ENCODE measurements at regions not wholly inside any gene's neighbourhood (a gene's known extent, or its start where the extent isn't known, plus 50 kb on each side); places are given as distances from the start of the nearest gene placed in this dataset.

GRCh38 chr9:18233311-18233710, 240.6 kb upstream of the ADAMTSL1 start:
- no peak for TF ChIP-seq CTCF (IDR thresholded peaks at IDR 0.05; ENCODE audit: insufficient read depth, low read depth, low read length, missing control alignments)
- no peak for DNase-seq (ENCODE audit: low read depth)
- H3K4me3 ChIP-seq (ENCODE audit: low read depth, low read length), result no peak overlapping the region

GRCh38 chr9:18233776-18234445, 240.0 kb upstream of the ADAMTSL1 start:
- no peak for DNase-seq (ENCODE audit: low read depth)
- no peak for TF ChIP-seq CTCF (IDR thresholded peaks at IDR 0.05; ENCODE audit: insufficient read depth, low read depth, low read length, missing control alignments)
- H3K4me3 ChIP-seq (ENCODE audit: low read depth, low read length), result no peak overlapping the region

GRCh38 chr9:18235181-18235908, 238.6 kb upstream of the ADAMTSL1 start:
- DNase-seq (ENCODE audit: low read depth), result no peak
- TF ChIP-seq CTCF (IDR thresholded peaks at IDR 0.05; ENCODE audit: insufficient read depth, low read depth, low read length, missing control alignments), result no peak
- H3K4me3 ChIP-seq (ENCODE audit: low read depth, low read length), result no peak overlapping the region

GRCh38 chr9:18236336-18236735, 237.6 kb upstream of the ADAMTSL1 start:
- no peak for DNase-seq (ENCODE audit: low read depth)
- H3K4me3 ChIP-seq (ENCODE audit: low read depth, low read length), result no peak overlapping the region
- TF ChIP-seq CTCF (IDR thresholded peaks at IDR 0.05; ENCODE audit: insufficient read depth, low read depth, low read length, missing control alignments), result no peak

GRCh38 chr9:18237776-18238175, 236.2 kb upstream of the ADAMTSL1 start:
- DNase-seq (ENCODE audit: low read depth), result no peak
- no peak overlapping the region for H3K4me3 ChIP-seq (ENCODE audit: low read depth, low read length)
- TF ChIP-seq CTCF (IDR thresholded peaks at IDR 0.05; ENCODE audit: insufficient read depth, low read depth, low read length, missing control alignments), result no peak

GRCh38 chr9:18238254-18238653, 235.7 kb upstream of the ADAMTSL1 start:
- DNase-seq (ENCODE audit: low read depth), result no peak
- H3K4me3 ChIP-seq (ENCODE audit: low read depth, low read length), result no peak overlapping the region
- TF ChIP-seq CTCF (IDR thresholded peaks at IDR 0.05; ENCODE audit: insufficient read depth, low read depth, low read length, missing control alignments), result no peak
